HepG2 (cell line): ENCODE measurements at regions not wholly inside any gene's neighbourhood (a gene's known extent, or its start where the extent isn't known, plus 50 kb on each side); places are given as distances from the start of the nearest gene placed in this dataset.

Source experiments
- ATAC-seq: fragments of 200-7000 bp; cut with Tn5 transposase; 3 replicates; pipeline ENCODE4 v1.9.1; 2020; ENCODE audit warnings: mild to moderate bottlenecking, moderate library complexity
- BruUV-seq: library from RNA; stranded (reverse); fragments of 400-500 nt; replicated peaks from 2 replicates; lab custom pipeline; 2021; lab: Mats Ljungman, UMichigan
- CTCF ChIA-PET: fragments of 300-600 bp; formaldehyde crosslinking; extraction: SDS; loops from one replicate; lab custom pipeline; 2021; ENCODE audit warnings: low total read pairs, inconsistent platforms, low intra/inter-chr PET ratio; lab: Yijun Ruan, JAX
- POLR2A ChIA-PET: fragments of 350-600 bp; sonication (Branson Sonifier 250); formaldehyde crosslinking; loops from one replicate; lab custom pipeline; 2020; ENCODE audit warnings: antibody characterized with exemption, inconsistent platforms; lab: Yijun Ruan, JAX
- DNase-seq: peaks from one replicate; pipeline ENCODE4 v3.0.0-alpha.2; 2015; ENCODE audit warnings: low spot score
- FAIRE-seq: peaks from 3 replicates; lab custom pipeline; 2011; peaks lifted over from hg19 to GRCh38; lab: Jason Lieb, UNC
- H2AFZ ChIP-seq: one replicate; pipeline ENCODE4 v1.6.1; 2011; ENCODE audit warnings: low read length, inconsistent platforms
- H3K27ac ChIP-seq: fragments of 300-600 bp; 3 replicates; pipeline ENCODE4 v1.8.0; 2011; ENCODE audit warnings: mixed run types, mild to moderate bottlenecking, mixed read lengths, low read length, inconsistent platforms; ENCODE audit not compliant: insufficient read depth; ENCODE audit errors: extremely low read length
- H3K27me3 ChIP-seq, 2 experiments: fragments of 200-600 bp in 1 of 2; 2 replicates in 1 of 2; 3 replicates in 1 of 2; pipeline versions ENCODE4 v1.6.0 to v1.8.0; 2011; ENCODE audit warnings: low read length in 2 of 2, mild to moderate bottlenecking in 2 of 2, moderate library complexity in 2 of 2, inconsistent platforms in 1 of 2; ENCODE audit not compliant: insufficient read depth in 2 of 2, control insufficient read depth in 1 of 2
- H3K36me3 ChIP-seq, 2 experiments: fragments of 200-600 bp in 1 of 2; replicated peaks in 1 of 2; 2 replicates in 1 of 2; 3 replicates in 1 of 2; pipeline versions ENCODE4 v1.5.1 to v1.8.0; 2011; ENCODE audit warnings: low read length in 2 of 2, inconsistent platforms in 1 of 2; ENCODE audit not compliant: insufficient read depth in 2 of 2, control insufficient read depth in 1 of 2
- H3K4me1 ChIP-seq: 2 replicates; pipeline ENCODE4 v1.5.1; 2012; ENCODE audit warnings: low read length, inconsistent platforms; ENCODE audit not compliant: insufficient read depth
- H3K4me2 ChIP-seq: 2 replicates; pipeline ENCODE4 v1.6.0; 2011; ENCODE audit warnings: low read depth, low read length, inconsistent platforms
- H3K4me3 ChIP-seq, 3 experiments: fragments of 200-600 bp in 1 of 3; sonication (generic), shearing (Covaris generic) in 1 of 3; replicated peaks in 1 of 3; 2 replicates each; pipeline ENCODE4 v1.5.1; 2011 to 2016; ENCODE audit warnings: low read length in 3 of 3, inconsistent platforms in 2 of 3, low read depth in 2 of 3, mild to moderate bottlenecking in 2 of 3, control low read depth in 1 of 3, mixed read lengths in 1 of 3; ENCODE audit not compliant: insufficient read depth in 1 of 3
- H3K79me2 ChIP-seq: one replicate; pipeline ENCODE4 v1.6.1; 2011; ENCODE audit warnings: low read length, inconsistent platforms; ENCODE audit not compliant: insufficient read depth
- H3K9ac ChIP-seq: 2 replicates; pipeline ENCODE4 v1.6.0; 2011; ENCODE audit warnings: mild to moderate bottlenecking, low read depth, low read length, inconsistent platforms; ENCODE audit not compliant: insufficient read depth
- H3K9me3 ChIP-seq: 2 replicates; pipeline ENCODE4 v1.5.1; 2012; ENCODE audit warnings: mild to moderate bottlenecking, low read length
- H4K20me1 ChIP-seq: 2 replicates; pipeline ENCODE4 v1.6.0; 2011; ENCODE audit warnings: inconsistent platforms, mild to moderate bottlenecking, low read length, moderate library complexity; ENCODE audit not compliant: insufficient read depth
- ELF4 ChIP-seq: sonication (generic); formaldehyde crosslinking; IDR thresholded peaks from 2 replicates; pipeline ENCODE4 v1.5.0; 2020; ENCODE audit warnings: missing genetic modification reagents, mild to moderate bottlenecking, moderate library complexity, borderline replicate concordance
- MXD1 ChIP-seq: sonication (generic); formaldehyde crosslinking; IDR thresholded peaks from 2 replicates; pipeline ENCODE4 v1.4.0; 2020; ENCODE audit warnings: mild to moderate bottlenecking, missing genetic modification reagents
- MXD3 ChIP-seq: IDR thresholded peaks from 2 replicates; pipeline ENCODE4 v1.6.1; 2016; ENCODE audit warnings: mild to moderate bottlenecking, missing biosample characterization, missing genetic modification reagents
- NRL ChIP-seq: sonication (generic); formaldehyde crosslinking; IDR thresholded peaks from 2 replicates; pipeline ENCODE4 v1.5.0; 2020; ENCODE audit warnings: missing genetic modification reagents, mild to moderate bottlenecking, moderate library complexity, borderline replicate concordance
- SKI ChIP-seq: fragments of 450-650 bp; IDR thresholded peaks from one replicate; pipeline ENCODE4 v1.6.1; 2018; ENCODE audit warnings: mild to moderate bottlenecking; ENCODE audit not compliant: partially characterized antibody
- STAT5B ChIP-seq: sonication (generic); formaldehyde crosslinking; IDR thresholded peaks from 2 replicates; pipeline ENCODE4 v1.4.0; 2020; ENCODE audit warnings: missing genetic modification reagents
- ZMYM2 ChIP-seq: sonication (generic); formaldehyde crosslinking; IDR thresholded peaks from 2 replicates; pipeline ENCODE4 v1.8.0; 2022; ENCODE audit warnings: mild to moderate bottlenecking, missing genetic modification reagents
- ZNF136 ChIP-seq: sonication (generic); formaldehyde crosslinking; IDR thresholded peaks from 2 replicates; pipeline ENCODE4 v1.8.1; 2022; ENCODE audit warnings: low read depth, mild to moderate bottlenecking, moderate library complexity, missing genetic modification reagents
- ZNF281 ChIP-seq: sonication (generic); formaldehyde crosslinking; IDR thresholded peaks from 2 replicates; pipeline ENCODE4 v1.4.0; 2020; ENCODE audit warnings: missing genetic modification reagents, borderline replicate concordance
- ZNF430 ChIP-seq: sonication (generic); formaldehyde crosslinking; IDR thresholded peaks from 2 replicates; pipeline ENCODE4 v1.9.0; 2021; ENCODE audit warnings: mild to moderate bottlenecking, missing genetic modification reagents
- ZNF792 ChIP-seq: IDR thresholded peaks from 2 replicates; pipeline ENCODE4 v1.6.1; 2016
- ZSCAN21 ChIP-seq: sonication (generic); formaldehyde crosslinking; IDR thresholded peaks from 2 replicates; pipeline ENCODE4 v1.8.0; 2022; ENCODE audit warnings: mild to moderate bottlenecking, missing genetic modification reagents, moderate library complexity, borderline replicate concordance
- WGBS: methylation state at CpG from one replicate; pipeline ENCODE4 v1.1.6; 2017; ENCODE audit warnings: low lambda C conversion rate; 5-methylcytosine and 5-hydroxymethylcytosine counted together
- in situ Hi-C: cut with HindIII; loops from 2 replicates; pipeline ENCODE4 v1.10.0; 2017; ENCODE audit warnings: low pct_unique_long_range_greater_than_20kb; ENCODE audit not compliant: extremely low pct_ligation_motif_present
- intact Hi-C: fragments of 100-400 bp; cut with micrococcal nuclease; formaldehyde crosslinking; loops from one replicate; pipeline ENCODE4 v1.10.0; 2022; ENCODE audit not compliant: unreplicated experiment

GRCh38 chr5:98621821-98622220 is 151.6 kb upstream of the RGMB start:
- no peak overlapping the region for H3K4me2 ChIP-seq
- in situ Hi-C loops (no loop called here), intact Hi-C loops (no loop called here)
- H3K27ac ChIP-seq: no peak overlapping the region
- H3K27me3 ChIP-seq: no peaks in the 10 kb centered on the region
- H3K36me3 ChIP-seq: no peaks in the 10 kb centered on the region
- no peaks in the 10 kb centered on the region for H3K9me3 ChIP-seq
- CTCF ChIA-PET: no interaction called here
- H4K20me1 ChIP-seq: no peaks in the 10 kb centered on the region
- no peak overlapping the region for H3K4me3 ChIP-seq
- no peak for DNase-seq
- 30% methylated on average over 7 of the region's 7 CpGs for WGBS
- FAIRE-seq: no peak
- ATAC-seq: no peak
- no peak overlapping the region for H2AFZ ChIP-seq
- no peaks in the 10 kb centered on the region for H3K4me1 ChIP-seq
- no peak overlapping the region for H3K9ac ChIP-seq
- BruUV-seq: no TSS peak
- POLR2A ChIA-PET: no interaction called here
- no peaks in the 10 kb centered on the region for H3K79me2 ChIP-seq
- TF ChIP-seq SKI: no peak
- TF ChIP-seq MXD3 (CRISPR knock-in tag): no peak
- no peak for TF ChIP-seq ZMYM2 (CRISPR knock-in tag)
- TF ChIP-seq NRL (CRISPR knock-in tag): no peak

- no peak for FAIRE-seq
- ChIA-PET CTCF (no interaction called here), POLR2A (no interaction called here)
- Histone ChIP-seq H3K36me3 (no peaks in the 10 kb centered on the region), H3K27ac (no peak overlapping the region), H4K20me1 (no peaks in the 10 kb centered on the region), H3K9ac (no peak overlapping the region), H3K4me2 (no peak overlapping the region), H3K9me3 (no peaks in the 10 kb centered on the region), H3K79me2 (no peaks in the 10 kb centered on the region), H3K4me3 (no peak overlapping the region), H3K4me1 (no peaks in the 10 kb centered on the region), H2AFZ (no peak overlapping the region), H3K27me3 (no peaks in the 10 kb centered on the region)
- BruUV-seq: no TSS peak
- intact Hi-C loops (no loop called here), in situ Hi-C loops (no loop called here)
- 1% methylated on average over 3 of the region's 3 CpGs for WGBS
- TF ChIP-seq ZNF136 (CRISPR knock-in tag): no peak
- TF ChIP-seq STAT5B (CRISPR knock-in tag): no peak
- no peak for TF ChIP-seq ZNF281
- no peak for TF ChIP-seq ZSCAN21
- no peak for TF ChIP-seq ZNF792 (CRISPR knock-in tag)
- TF ChIP-seq MXD1: no peak
- no peak for TF ChIP-seq ELF4
- no peak for TF ChIP-seq ZNF430
- DNase-seq: no peak
- ATAC-seq: no peak
These were observed 149.2 kb upstream of the RGMB start for GRCh38 chr5:98624145-98624880.
